HCT116 (cell line): ENCODE measurements at regions not wholly inside any gene's neighbourhood (a gene's known extent, or its start where the extent isn't known, plus 50 kb on each side); places are given as distances from the start of the nearest gene placed in this dataset.
A peak's percentile ranks its signal among the peaks of the same experiment; 100 is the strongest.
"Not testable (repeated sequence)": the region's sequence is repeated elsewhere in the genome, so short reads cannot be mapped to it uniquely, and the experiment has no call there.

Experiments
- ATAC-seq: fragments of 200-7000 bp; cut with Tn5 transposase; 2 replicates; pipeline ENCODE4 v1.9.1; 2020; ENCODE audit warnings: mild to moderate bottlenecking, moderate library complexity
- BruUV-seq: library from RNA; stranded (reverse); fragments of 400-500 nt; replicated peaks from 2 replicates; lab custom pipeline; 2021; lab: Mats Ljungman, UMichigan
- CTCF ChIA-PET: fragments of 300-600 bp; sonication (Branson Sonifier 250); formaldehyde crosslinking; loops from one replicate; lab custom pipeline; 2021; ENCODE audit warnings: antibody characterized with exemption; lab: Charles Lee
- POLR2A ChIA-PET: fragments of 300-600, 350-600 bp; sonication (Branson Sonifier 250); formaldehyde crosslinking; loops from one replicate; lab custom pipeline; 2021; ENCODE audit warnings: antibody characterized with exemption; lab: Charles Lee
- RAD21 ChIA-PET, 2 experiments: fragments of 300-600 bp; sonication (Branson Sonifier 250); formaldehyde crosslinking; loops; one replicate each; lab custom pipeline; 2023; ENCODE audit warnings: low total read pairs in 2 of 2; ENCODE audit not compliant: uncharacterized antibody in 2 of 2, unreplicated experiment in 2 of 2, low non-redundant PET in 1 of 2; lab: Charles Lee
- DNase-seq: peaks from one replicate; pipeline ENCODE4 v3.0.0-alpha.2; 2010; ENCODE audit warnings: low read depth, low spot score
- H2AFZ ChIP-seq: fragments of 200-600 bp; shearing (Covaris generic), sonication (generic); 2 replicates; pipeline ENCODE4 v1.6.1; 2017; ENCODE audit warnings: low read depth, mixed run types, mixed read lengths, antibody characterized with exemption, low read length; ENCODE audit not compliant: poor library complexity, severe bottlenecking
- H3K27ac ChIP-seq: 2 replicates; pipeline ENCODE4 v1.5.1; 2012; ENCODE audit warnings: low read depth, low read length
- H3K27me3 ChIP-seq: fragments of 200-600 bp; sonication (generic); 2 replicates; pipeline ENCODE4 v1.6.1; 2016; ENCODE audit warnings: mixed run types, low read length, mixed read lengths; ENCODE audit not compliant: insufficient read depth
- H3K36me3 ChIP-seq, 2 experiments: fragments of 200-500 bp in 1 of 2; fragments of 200-600 bp in 1 of 2; sonication (Bioruptor generic) in 1 of 2; sonication (generic) in 1 of 2; 2 replicates each; pipeline versions ENCODE4 v1.5.1 to v1.6.1; 2014 to 2016; ENCODE audit warnings: low read length in 2 of 2, inconsistent platforms in 1 of 2, mixed read lengths in 1 of 2, mixed run types in 1 of 2; ENCODE audit not compliant: insufficient read depth in 2 of 2, control insufficient read depth in 1 of 2
- H3K4me1 ChIP-seq, 2 experiments: fragments of 200-600 bp in 1 of 2; sonication (generic) in 1 of 2; 2 replicates each; pipeline versions ENCODE4 v1.5.1 to v1.6.1; 2012 to 2017; ENCODE audit warnings: low read length in 2 of 2, inconsistent platforms in 1 of 2, mild to moderate bottlenecking in 1 of 2, mixed read lengths in 1 of 2, mixed run types in 1 of 2, moderate library complexity in 1 of 2; ENCODE audit not compliant: insufficient read depth in 2 of 2, control insufficient read depth in 1 of 2
- H3K4me2 ChIP-seq: fragments of 200-600 bp; sonication (generic); 2 replicates; pipeline ENCODE4 v1.6.1; 2017; ENCODE audit warnings: mixed run types, low read length, mixed read lengths
- H3K4me3 ChIP-seq, 2 experiments: fragments of 200-600 bp in 1 of 2; sonication (generic) in 1 of 2; replicated peaks in 1 of 2; 2 replicates each; pipeline ENCODE4 v1.5.1; 2011 to 2016; ENCODE audit warnings: low read length in 2 of 2, control low read depth in 1 of 2, low read depth in 1 of 2, mild to moderate bottlenecking in 1 of 2, mixed read lengths in 1 of 2, mixed run types in 1 of 2
- H3K79me2 ChIP-seq: fragments of 200-600 bp; sonication (generic); 2 replicates; pipeline ENCODE4 v1.6.1; 2017; ENCODE audit warnings: mild to moderate bottlenecking, mixed run types, low read length, moderate library complexity, mixed read lengths; ENCODE audit not compliant: insufficient read depth
- H3K9ac ChIP-seq: fragments of 200-600 bp; sonication (generic); 2 replicates; pipeline ENCODE4 v1.6.1; 2016; ENCODE audit warnings: low read length, mixed read lengths
- H3K9me2 ChIP-seq: fragments of 200-600 bp; sonication (generic), shearing (Covaris generic); 2 replicates; pipeline ENCODE4 v1.6.1; 2017; ENCODE audit warnings: mixed run types, mild to moderate bottlenecking, moderate library complexity; ENCODE audit not compliant: insufficient read depth
- H3K9me3 ChIP-seq, 2 experiments: fragments of 200-500 bp in 1 of 2; fragments of 200-600 bp in 1 of 2; sonication (Bioruptor generic) in 1 of 2; sonication (generic) in 1 of 2; 2 replicates each; pipeline ENCODE4 v1.6.1; 2014 to 2017; ENCODE audit warnings: low read length in 2 of 2, mixed read lengths in 2 of 2, inconsistent platforms in 1 of 2, low read depth in 1 of 2, mild to moderate bottlenecking in 1 of 2, mixed run types in 1 of 2, moderate library complexity in 1 of 2; ENCODE audit not compliant: control insufficient read depth in 1 of 2, insufficient read depth in 1 of 2
- H4K20me1 ChIP-seq: fragments of 200-600 bp; sonication (generic), shearing (Covaris generic); 2 replicates; pipeline ENCODE4 v1.6.1; 2017; ENCODE audit warnings: mixed run types, mild to moderate bottlenecking, moderate library complexity; ENCODE audit not compliant: insufficient read depth
- intact Hi-C: fragments of 100-400 bp; cut with micrococcal nuclease; formaldehyde crosslinking; loops from 2 replicates; pipeline ENCODE4 v1.10.0; 2022

DNA sequence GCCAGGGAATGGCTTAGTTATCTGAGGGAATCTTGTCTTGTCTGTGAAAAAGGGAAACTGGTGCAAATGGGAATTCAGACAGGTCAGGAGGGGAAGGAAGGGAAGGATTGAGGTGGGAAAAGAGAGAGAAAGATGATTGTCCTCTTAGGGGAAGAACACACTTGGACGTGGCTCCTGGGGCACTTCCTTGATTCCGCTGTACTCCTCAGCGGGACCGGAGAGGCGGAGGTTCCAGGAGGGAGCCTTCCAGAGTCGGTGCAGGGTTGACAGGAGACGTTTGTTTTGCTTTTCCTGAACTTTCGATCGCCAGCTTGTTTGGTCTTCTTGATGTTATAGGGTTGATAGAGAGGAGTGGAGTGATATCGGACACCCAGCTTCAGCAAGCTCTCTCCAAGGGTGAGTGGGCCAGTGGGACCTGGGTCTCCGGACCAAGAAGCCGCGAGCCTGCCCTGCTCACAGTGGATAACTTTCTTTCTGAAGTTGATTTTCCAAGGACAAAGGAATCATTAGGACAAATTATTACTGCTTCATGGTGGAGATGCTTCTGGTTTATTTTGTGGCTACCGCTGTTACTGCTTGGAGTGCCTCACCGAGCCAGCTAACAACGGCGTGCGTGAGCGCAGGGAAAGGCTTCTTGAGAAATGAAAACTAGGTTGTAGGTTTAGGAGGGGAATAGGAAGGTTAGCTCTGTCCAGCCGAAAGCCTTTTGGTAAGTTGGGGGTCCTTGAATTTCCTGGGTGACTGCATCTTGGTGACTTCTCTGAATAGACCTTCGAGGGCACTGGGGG, 52.4 kb upstream of the APOD start:
- peak overlapping the region; percentile 49 for H3K9ac ChIP-seq
- TSS peak; percentile 61 for BruUV-seq
- peak overlapping the region; percentile 40 to 52 for H3K4me3 ChIP-seq
- H3K9me2 ChIP-seq, intact Hi-C loops, ATAC-seq, H3K9me3 ChIP-seq, H3K4me1 ChIP-seq, H3K36me3 ChIP-seq, RAD21 ChIA-PET, POLR2A ChIA-PET, H2AFZ ChIP-seq, H3K27me3 ChIP-seq, DNase-seq, H4K20me1 ChIP-seq, H3K79me2 ChIP-seq, CTCF ChIA-PET: not testable (repeated sequence)
- H3K27ac ChIP-seq, result 0 out of 2 replicates have a peak overlapping the region, but pooled peaks have one; percentile 27
- peak overlapping the region; percentile 65 for H3K4me2 ChIP-seq

DNA sequence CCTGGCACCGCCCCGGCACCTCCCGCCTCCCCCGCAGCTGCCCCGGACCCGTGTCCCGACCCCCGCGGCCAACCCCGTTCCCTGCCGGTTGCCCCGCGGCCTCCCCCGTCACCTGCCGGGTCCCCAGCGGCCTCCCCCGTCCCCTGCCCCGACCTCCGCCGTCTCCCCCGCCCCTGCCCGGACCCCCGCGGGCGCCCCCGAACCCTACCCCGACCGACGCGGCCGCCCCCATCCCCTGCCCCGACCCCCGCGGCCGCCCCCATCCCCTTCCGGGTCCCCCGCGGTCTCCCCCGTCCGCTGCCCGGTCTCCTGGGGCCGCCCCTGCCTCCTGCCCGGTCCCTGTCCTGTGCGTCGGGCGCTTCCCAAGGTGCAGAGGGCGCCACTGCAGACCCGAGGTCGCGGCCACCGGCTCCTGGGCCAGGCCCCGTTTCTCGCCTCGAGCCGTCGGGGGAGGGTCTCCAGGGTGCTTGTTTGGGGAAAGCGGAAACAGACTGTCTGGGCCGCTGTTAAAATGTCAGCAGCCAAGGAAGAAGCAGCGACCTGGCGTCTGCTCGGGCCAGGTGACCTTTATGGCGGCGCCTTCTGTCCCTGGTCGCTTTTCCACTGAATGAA, 51.6 kb upstream of the APOD start:
- H2AFZ ChIP-seq, RAD21 ChIA-PET, H3K9me2 ChIP-seq, H3K27me3 ChIP-seq, CTCF ChIA-PET, DNase-seq, H4K20me1 ChIP-seq, H3K36me3 ChIP-seq, H3K9me3 ChIP-seq, H3K79me2 ChIP-seq, H3K4me1 ChIP-seq, POLR2A ChIA-PET, H3K27ac ChIP-seq, intact Hi-C loops, BruUV-seq: not testable (repeated sequence)
- peak; percentile 18; the same call in 1 of the 2 replicates for ATAC-seq
- H3K4me2 ChIP-seq, result peak overlapping the region; percentile 65; the same call in 1 of the 2 replicates
- H3K4me3 ChIP-seq, result peak overlapping the region in 1 of 2 experiments; percentile 52; a peak in 1 of 4 replicates
- peak overlapping the region; percentile 49; the same call in 1 of the 2 replicates for H3K9ac ChIP-seq

DNA sequence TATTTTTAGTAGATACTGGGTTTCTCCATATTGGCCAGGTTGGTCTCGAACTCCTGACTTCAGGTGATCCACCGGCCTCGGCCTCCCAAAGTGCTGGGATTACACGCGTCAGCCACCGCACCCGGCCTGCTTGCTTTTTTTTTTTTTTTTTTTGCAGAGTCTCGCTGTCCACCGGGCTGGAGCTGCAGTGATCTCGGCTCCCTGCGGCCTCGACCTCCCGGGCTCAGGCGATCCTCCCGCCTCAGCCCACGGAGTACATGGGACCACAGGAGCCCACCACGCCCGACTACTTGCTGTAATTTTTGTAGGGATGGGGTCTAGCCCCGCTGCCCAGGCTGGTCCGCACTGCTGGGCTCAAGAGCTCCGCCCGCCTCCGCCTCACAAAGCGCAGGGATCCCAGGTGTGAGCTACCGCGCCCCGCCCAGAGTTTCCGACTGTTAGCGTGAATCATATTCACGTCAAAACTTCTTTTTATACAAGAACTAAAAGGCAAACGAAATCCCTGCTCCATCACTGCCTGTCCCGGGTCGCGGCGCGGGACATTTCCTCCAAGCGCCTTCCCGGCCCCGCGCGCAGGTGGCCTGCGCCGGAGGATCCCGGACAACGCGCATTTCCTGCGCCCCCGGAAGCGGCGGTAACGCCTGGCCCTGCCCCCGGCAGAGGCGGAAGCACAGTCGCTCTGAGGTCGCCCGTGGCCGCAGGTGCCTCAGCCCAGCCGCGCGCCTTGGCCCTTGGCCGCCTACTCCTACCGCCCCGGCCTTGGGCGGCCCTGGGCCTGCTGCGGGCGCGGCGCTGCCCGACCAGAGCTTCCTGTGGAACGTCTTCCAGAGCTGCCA, 50.9 kb upstream of the APOD start:
- H3K36me3 ChIP-seq, RAD21 ChIA-PET, H3K9me3 ChIP-seq, H3K9me2 ChIP-seq, H3K4me1 ChIP-seq, H3K79me2 ChIP-seq, H4K20me1 ChIP-seq, H3K27me3 ChIP-seq, DNase-seq, POLR2A ChIA-PET, CTCF ChIA-PET, H2AFZ ChIP-seq, intact Hi-C loops: not testable (repeated sequence)
- peak; percentile 96 for ATAC-seq
- Histone ChIP-seq H3K27ac (peak overlapping the region; percentile 65), H3K9ac (peak overlapping the region; percentile 59), H3K4me2 (peak overlapping the region; percentile 56), H3K4me3 (peak overlapping the region; percentile 46 to 56)
- BruUV-seq, result TSS peak; percentile 91
